ENCODE measurements at regions not wholly inside any gene's neighbourhood (a gene's known extent, or its start where the extent isn't known, plus 50 kb on each side); places are given as distances from the start of the nearest gene placed in this dataset.

DNA sequence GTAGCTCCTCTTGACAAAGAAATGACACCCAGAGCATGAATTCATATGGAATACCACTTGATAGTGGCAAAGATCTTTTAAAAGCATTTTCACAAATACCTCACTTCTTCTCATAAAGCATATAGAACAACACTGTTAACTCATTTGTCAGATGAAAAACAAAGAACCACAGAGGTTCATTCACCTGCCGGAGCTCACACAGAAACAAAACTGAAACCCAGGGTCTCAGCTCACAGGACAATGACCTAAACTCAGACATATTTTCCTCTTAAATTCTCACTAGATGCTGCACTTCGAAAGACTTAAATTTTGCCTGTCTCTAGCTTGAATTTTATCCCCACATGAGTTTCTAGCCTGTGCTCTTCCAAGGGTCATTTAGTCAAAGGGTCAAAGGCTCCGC lies 339.0 kb downstream of the KCNN2 start:
- Mint-ChIP-seq H3K4me3 (no peak overlapping the region), H3K27me3 (no peaks in the 10 kb centered on the region), H3K9me3 (peaks cover 0 to 6% (median 2%) of the 10 kb centered on the region in 7 donors), H3K36me3 (no peaks in the 10 kb centered on the region), H3K27ac (no peak overlapping the region), H3K4me1 (no peaks in the 10 kb centered on the region)
- Histone ChIP-seq H3K36me3 (ENCODE audit: control insufficient read depth, insufficient read depth, low read length) (no peaks in the 10 kb centered on the region), H3K27ac (ENCODE audit: insufficient read depth, low read length, poor library complexity, severe bottlenecking) (no peak overlapping the region), H3K9me3 (ENCODE audit: control insufficient read depth in 2 of 2, low read length in 2 of 2) (no peaks in the 10 kb centered on the region), H3K4me3 (ENCODE audit: low read depth, low read length) (no peak overlapping the region), H3K4me1 (ENCODE audit: control insufficient read depth, insufficient read depth, low read length, poor library complexity, severe bottlenecking) (no peaks in the 10 kb centered on the region), H3K27me3 (ENCODE audit: control insufficient read depth, insufficient read depth, low read length) (no peaks in the 10 kb centered on the region)
- ATAC-seq (ENCODE audit: low read depth in 2 of 2) (no peak), DNase-seq (no peak)

DNA sequence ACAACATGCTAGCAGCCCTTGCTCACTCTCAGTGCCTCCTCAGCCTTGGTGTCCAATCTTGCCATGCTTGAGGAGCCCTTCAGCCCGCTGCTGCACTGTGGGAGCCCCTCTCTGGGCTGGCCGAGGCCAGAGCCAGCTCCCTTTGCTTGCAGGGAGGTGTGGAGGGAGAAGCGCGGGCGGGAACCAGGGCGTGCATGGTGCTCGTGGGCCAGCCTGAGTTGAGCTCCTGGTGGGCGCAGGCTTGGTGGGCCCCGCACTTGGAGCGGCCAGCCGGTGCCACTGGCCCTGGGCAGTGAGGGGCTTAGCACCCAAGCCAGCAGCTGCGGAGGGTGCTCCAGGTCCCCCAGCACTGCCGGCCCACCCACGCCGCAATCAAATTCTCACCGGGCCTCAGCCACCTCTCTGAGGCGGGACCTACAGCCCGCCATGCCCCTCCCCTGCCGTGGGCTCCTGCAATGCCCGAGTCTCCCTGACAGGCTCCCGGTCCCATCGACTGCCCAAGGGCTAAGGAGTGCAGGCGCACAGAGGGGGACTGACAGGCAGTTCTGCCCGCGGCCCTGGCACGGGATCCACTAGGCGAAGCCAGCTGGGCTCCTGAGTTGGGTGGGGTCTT lies 333.5 kb downstream of the KCNN2 start:
- Mint-ChIP-seq H3K27me3 (no peaks in the 10 kb centered on the region), H3K4me3 (no peak overlapping the region), H3K36me3 (no peaks in the 10 kb centered on the region), H3K4me1 (no peaks in the 10 kb centered on the region), H3K27ac (no peak overlapping the region), H3K9me3 (peaks cover 0 to 7% (median 4%) of the 10 kb centered on the region in 7 donors)
- H3K27ac ChIP-seq (ENCODE audit: insufficient read depth, low read length, poor library complexity, severe bottlenecking): no peak overlapping the region
- no peaks in the 10 kb centered on the region for H3K36me3 ChIP-seq (ENCODE audit: control insufficient read depth, insufficient read depth, low read length)
- H3K9me3 ChIP-seq (ENCODE audit: control insufficient read depth in 2 of 2, low read length in 2 of 2): no peaks in the 10 kb centered on the region
- H3K27me3 ChIP-seq (ENCODE audit: control insufficient read depth, insufficient read depth, low read length): no peaks in the 10 kb centered on the region
- no peak for ATAC-seq (ENCODE audit: low read depth in 2 of 2)
- no peak overlapping the region for H3K4me3 ChIP-seq (ENCODE audit: low read depth, low read length)
- H3K4me1 ChIP-seq (ENCODE audit: control insufficient read depth, insufficient read depth, low read length, poor library complexity, severe bottlenecking): no peaks in the 10 kb centered on the region
- DNase-seq: no peak

DNA sequence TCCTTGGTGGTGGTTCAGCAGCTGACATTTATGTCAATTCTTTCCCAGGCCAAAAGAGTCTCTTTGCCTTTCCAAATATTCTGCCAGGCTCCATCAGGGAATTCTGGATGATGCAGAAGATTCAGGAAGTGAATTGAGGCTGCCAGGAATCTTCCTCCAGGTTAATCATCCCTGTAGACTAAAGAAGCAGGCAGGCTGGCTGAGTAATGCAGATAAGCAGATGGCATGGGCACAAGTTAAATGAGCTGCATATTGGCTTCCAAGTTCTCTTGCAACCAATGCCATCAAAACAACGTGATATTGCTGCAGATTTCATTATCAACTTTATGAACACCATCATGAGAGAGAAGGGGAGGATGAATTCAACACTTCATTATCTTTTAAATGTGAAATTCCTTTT lies 324.5 kb downstream of the KCNN2 start:
- no peaks in the 10 kb centered on the region for H3K9me3 ChIP-seq (ENCODE audit: control insufficient read depth in 2 of 2, low read length in 2 of 2)
- no peaks in the 10 kb centered on the region for H3K27me3 Mint-ChIP-seq

DNA sequence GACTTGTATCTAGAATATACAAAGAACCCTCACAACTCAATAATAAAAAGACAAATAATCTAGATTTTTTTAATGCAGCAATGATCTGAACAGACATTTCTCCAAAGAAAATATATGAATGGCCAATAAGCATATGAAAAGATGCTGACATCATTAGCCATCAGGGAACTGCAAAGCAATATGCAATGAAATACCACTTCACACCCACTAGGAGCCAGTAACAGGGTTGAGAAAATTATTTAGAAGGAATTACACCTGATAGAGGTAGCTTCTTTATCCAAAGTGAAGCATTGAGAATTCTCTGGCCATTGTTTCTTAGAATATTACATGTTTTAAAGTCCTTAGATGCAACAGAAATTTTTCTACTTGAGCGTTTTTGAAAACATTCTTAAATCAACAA lies 316.9 kb downstream of the KCNN2 start:
- Mint-ChIP-seq H3K9me3 (peaks cover 0 to 5% (median under 1%) of the 10 kb centered on the region in 7 donors), H3K27me3 (no peaks in the 10 kb centered on the region), H3K36me3 (no peaks in the 10 kb centered on the region), H3K4me3 (no peak overlapping the region), H3K4me1 (no peaks in the 10 kb centered on the region), H3K27ac (no peak overlapping the region)
- no peak for DNase-seq
- no peaks in the 10 kb centered on the region for H3K9me3 ChIP-seq (ENCODE audit: control insufficient read depth in 2 of 2, low read length in 2 of 2)
- no peak overlapping the region for H3K4me3 ChIP-seq (ENCODE audit: low read depth, low read length)
- H3K27me3 ChIP-seq (ENCODE audit: control insufficient read depth, insufficient read depth, low read length): no peaks in the 10 kb centered on the region
- ATAC-seq (ENCODE audit: low read depth in 2 of 2): no peak
- no peaks in the 10 kb centered on the region for H3K4me1 ChIP-seq (ENCODE audit: control insufficient read depth, insufficient read depth, low read length, poor library complexity, severe bottlenecking)
- H3K27ac ChIP-seq (ENCODE audit: insufficient read depth, low read length, poor library complexity, severe bottlenecking): no peak overlapping the region
- H3K36me3 ChIP-seq (ENCODE audit: control insufficient read depth, insufficient read depth, low read length): no peaks in the 10 kb centered on the region

More for the DNA sequence above, 324.5 kb downstream of the KCNN2 start:
- no peak overlapping the region for H3K27ac ChIP-seq (ENCODE audit: insufficient read depth, low read length, poor library complexity, severe bottlenecking)
- no peak overlapping the region for H3K27ac Mint-ChIP-seq
- no peaks in the 10 kb centered on the region for H3K27me3 ChIP-seq (ENCODE audit: control insufficient read depth, insufficient read depth, low read length)
- DNase-seq (no peak), ATAC-seq (ENCODE audit: low read depth in 2 of 2) (no peak)
- H3K4me3 Mint-ChIP-seq: no peak overlapping the region
- H3K4me1 Mint-ChIP-seq: no peaks in the 10 kb centered on the region
- H3K4me3 ChIP-seq (ENCODE audit: low read depth, low read length): no peak overlapping the region
- H3K36me3 ChIP-seq (ENCODE audit: control insufficient read depth, insufficient read depth, low read length): no peaks in the 10 kb centered on the region
- no peaks in the 10 kb centered on the region for H3K4me1 ChIP-seq (ENCODE audit: control insufficient read depth, insufficient read depth, low read length, poor library complexity, severe bottlenecking)
- peaks cover 0 to 10% (median 0%) of the 10 kb centered on the region in 7 donors for H3K9me3 Mint-ChIP-seq
- H3K36me3 Mint-ChIP-seq: no peaks in the 10 kb centered on the region

DNA sequence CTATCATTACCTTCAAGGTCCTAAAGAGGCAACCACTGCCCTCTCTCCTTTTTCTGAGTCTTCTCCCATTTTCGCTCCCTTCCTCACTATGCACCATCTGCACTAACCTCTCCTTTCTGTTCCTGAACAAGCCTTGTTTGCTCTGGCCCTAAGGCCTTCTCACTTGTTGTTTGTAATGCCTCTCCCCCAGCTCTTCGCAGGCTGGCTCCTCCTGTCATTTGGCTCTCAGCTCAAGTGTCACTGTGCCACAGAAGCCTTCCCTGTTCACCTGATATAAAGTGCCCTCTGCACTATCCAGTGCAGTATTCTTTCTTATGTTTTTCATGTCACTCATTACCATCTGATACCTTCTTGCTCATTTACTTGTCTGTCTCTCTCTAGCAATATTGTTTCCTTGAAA lies 303.7 kb downstream of the KCNN2 start:
- Histone ChIP-seq H3K27ac (ENCODE audit: insufficient read depth, low read length, poor library complexity, severe bottlenecking) (no peak overlapping the region), H3K27me3 (ENCODE audit: control insufficient read depth, insufficient read depth, low read length) (no peaks in the 10 kb centered on the region), H3K36me3 (ENCODE audit: control insufficient read depth, insufficient read depth, low read length) (no peaks in the 10 kb centered on the region), H3K9me3 (ENCODE audit: control insufficient read depth in 2 of 2, low read length in 2 of 2) (no peaks in the 10 kb centered on the region), H3K4me1 (ENCODE audit: control insufficient read depth, insufficient read depth, low read length, poor library complexity, severe bottlenecking) (no peaks in the 10 kb centered on the region), H3K4me3 (ENCODE audit: low read depth, low read length) (no peak overlapping the region)
- ATAC-seq (ENCODE audit: low read depth in 2 of 2) (no peak), DNase-seq (no peak)
- H3K4me3 Mint-ChIP-seq: no peak overlapping the region
- H3K9me3 Mint-ChIP-seq: peaks cover 0 to 11% (median 4%) of the 10 kb centered on the region in 7 donors
- H3K27ac Mint-ChIP-seq: no peak overlapping the region
- no peaks in the 10 kb centered on the region for H3K27me3 Mint-ChIP-seq
- H3K36me3 Mint-ChIP-seq: no peaks in the 10 kb centered on the region
- no peaks in the 10 kb centered on the region for H3K4me1 Mint-ChIP-seq

DNA sequence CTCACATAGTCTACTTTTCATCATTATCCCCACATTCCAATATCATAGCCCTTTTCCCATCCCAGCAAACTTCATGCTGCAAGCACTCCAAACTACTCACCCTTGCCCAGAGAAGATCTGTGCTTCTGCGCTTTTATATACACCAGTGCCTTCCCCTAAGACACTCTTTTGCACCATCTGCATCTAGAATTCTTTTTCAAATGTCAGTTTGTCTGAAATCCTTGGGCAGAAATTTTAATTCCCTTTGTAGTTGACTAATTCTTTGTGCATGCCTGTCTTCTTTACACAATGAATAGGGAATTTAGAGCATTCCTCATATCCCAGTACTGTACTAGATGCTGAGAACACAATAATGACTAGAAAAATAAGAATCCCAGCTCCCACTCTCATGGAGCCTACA lies 298.9 kb downstream of the KCNN2 start:
- Histone ChIP-seq H3K4me3 (ENCODE audit: low read depth, low read length) (no peak overlapping the region), H3K9me3 (ENCODE audit: control insufficient read depth in 2 of 2, low read length in 2 of 2) (no peaks in the 10 kb centered on the region), H3K36me3 (ENCODE audit: control insufficient read depth, insufficient read depth, low read length) (no peaks in the 10 kb centered on the region), H3K27ac (ENCODE audit: insufficient read depth, low read length, poor library complexity, severe bottlenecking) (no peak overlapping the region), H3K4me1 (ENCODE audit: control insufficient read depth, insufficient read depth, low read length, poor library complexity, severe bottlenecking) (no peaks in the 10 kb centered on the region), H3K27me3 (ENCODE audit: control insufficient read depth, insufficient read depth, low read length) (no peaks in the 10 kb centered on the region)
- DNase-seq (no peak), ATAC-seq (ENCODE audit: low read depth in 2 of 2) (no peak)
- no peaks in the 10 kb centered on the region for H3K27me3 Mint-ChIP-seq
- H3K4me3 Mint-ChIP-seq: no peak overlapping the region
- no peaks in the 10 kb centered on the region for H3K4me1 Mint-ChIP-seq
- H3K36me3 Mint-ChIP-seq: no peaks in the 10 kb centered on the region
- H3K27ac Mint-ChIP-seq: no peak overlapping the region
- H3K9me3 Mint-ChIP-seq: peaks cover 2 to 11% (median 3%) of the 10 kb centered on the region in 7 donors

DNA sequence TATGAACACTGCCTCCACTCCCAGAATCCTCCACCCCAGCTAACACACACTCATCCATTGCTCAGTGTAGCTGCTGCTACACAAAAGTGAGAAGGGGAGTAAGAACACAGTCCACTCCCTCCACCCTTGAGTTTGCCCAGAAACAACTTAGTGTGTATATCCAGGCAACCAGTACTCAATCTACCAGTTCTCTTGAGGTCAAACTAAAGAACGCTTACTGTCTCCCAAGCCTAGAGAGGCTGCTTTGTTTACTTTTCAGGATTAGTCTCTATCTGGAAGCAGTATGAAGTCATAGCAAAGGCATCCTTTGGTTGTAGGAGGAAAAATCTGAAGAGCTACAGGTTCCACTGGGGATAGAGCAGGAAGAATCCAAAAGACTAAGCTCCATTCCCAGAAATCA lies 296.3 kb downstream of the KCNN2 start:
- H3K4me1 ChIP-seq (ENCODE audit: control insufficient read depth, insufficient read depth, low read length, poor library complexity, severe bottlenecking): no peaks in the 10 kb centered on the region
- H3K36me3 Mint-ChIP-seq: no peaks in the 10 kb centered on the region
- ATAC-seq (ENCODE audit: low read depth in 2 of 2) (no peak), DNase-seq (no peak)
- no peaks in the 10 kb centered on the region for H3K36me3 ChIP-seq (ENCODE audit: control insufficient read depth, insufficient read depth, low read length)
- no peak overlapping the region for H3K27ac Mint-ChIP-seq
- no peaks in the 10 kb centered on the region for H3K4me1 Mint-ChIP-seq
- H3K9me3 ChIP-seq (ENCODE audit: control insufficient read depth in 2 of 2, low read length in 2 of 2): no peaks in the 10 kb centered on the region
- H3K4me3 Mint-ChIP-seq: no peak overlapping the region
- no peak overlapping the region for H3K4me3 ChIP-seq (ENCODE audit: low read depth, low read length)
- no peaks in the 10 kb centered on the region for H3K27me3 ChIP-seq (ENCODE audit: control insufficient read depth, insufficient read depth, low read length)
- no peak overlapping the region for H3K27ac ChIP-seq (ENCODE audit: insufficient read depth, low read length, poor library complexity, severe bottlenecking)
- peaks cover 0 to 8% (median 2%) of the 10 kb centered on the region in 7 donors for H3K9me3 Mint-ChIP-seq
- no peaks in the 10 kb centered on the region for H3K27me3 Mint-ChIP-seq

DNA sequence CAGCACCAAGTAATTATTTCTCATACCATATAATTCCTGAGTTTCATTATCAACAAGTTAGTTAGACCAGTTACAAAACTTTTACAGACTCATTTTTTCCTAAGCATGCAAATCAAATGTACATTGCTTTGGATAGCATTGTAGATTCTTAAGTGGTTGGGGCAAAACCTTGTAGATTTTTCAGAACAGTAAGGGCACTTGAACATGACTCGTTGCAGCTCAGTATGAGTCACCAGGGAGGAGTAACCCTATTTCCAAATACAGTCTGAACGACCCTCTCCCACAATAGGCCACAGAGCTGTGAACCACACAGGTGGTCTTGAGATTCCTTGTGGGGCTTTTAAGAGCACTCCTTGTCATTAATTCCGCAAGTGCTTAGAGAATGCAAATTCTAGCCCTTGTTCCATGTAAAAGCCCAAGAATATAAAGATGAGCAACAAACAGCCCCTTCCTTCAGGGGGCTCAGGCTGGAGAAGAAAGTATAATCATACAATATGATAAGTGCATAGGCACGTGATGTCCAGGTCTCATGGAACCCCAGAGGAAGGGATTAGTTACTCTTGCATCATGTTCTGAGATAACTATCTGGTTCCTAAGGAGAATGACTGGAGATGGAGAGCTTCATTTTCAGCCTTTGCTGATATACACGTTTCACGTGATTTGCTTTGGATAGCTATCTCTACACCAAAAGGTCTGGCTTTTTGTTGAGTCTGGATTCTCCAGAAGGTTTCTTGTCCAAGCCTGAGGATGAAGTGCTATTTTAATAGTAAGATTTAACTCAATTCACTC lies 295.7 kb downstream of the KCNN2 start:
- H3K27ac Mint-ChIP-seq: no peak overlapping the region
- H3K27ac ChIP-seq (ENCODE audit: insufficient read depth, low read length, poor library complexity, severe bottlenecking): no peak overlapping the region
- no peaks in the 10 kb centered on the region for H3K36me3 ChIP-seq (ENCODE audit: control insufficient read depth, insufficient read depth, low read length)
- H3K36me3 Mint-ChIP-seq: no peaks in the 10 kb centered on the region
- H3K4me3 Mint-ChIP-seq: no peak overlapping the region
- no peaks in the 10 kb centered on the region for H3K9me3 ChIP-seq (ENCODE audit: control insufficient read depth in 2 of 2, low read length in 2 of 2)
- ATAC-seq (ENCODE audit: low read depth in 2 of 2): no peak
- H3K27me3 ChIP-seq (ENCODE audit: control insufficient read depth, insufficient read depth, low read length): no peaks in the 10 kb centered on the region
- no peaks in the 10 kb centered on the region for H3K4me1 ChIP-seq (ENCODE audit: control insufficient read depth, insufficient read depth, low read length, poor library complexity, severe bottlenecking)
- peaks cover 0 to 8% (median 2%) of the 10 kb centered on the region in 7 donors for H3K9me3 Mint-ChIP-seq
- H3K27me3 Mint-ChIP-seq: no peaks in the 10 kb centered on the region
- no peak overlapping the region for H3K4me3 ChIP-seq (ENCODE audit: low read depth, low read length)
- DNase-seq: no peak
- no peaks in the 10 kb centered on the region for H3K4me1 Mint-ChIP-seq

All from CD4-positive, CD25-positive, alpha-beta regulatory T cell (primary cell).